ENCODE measurements at regions not wholly inside any gene's neighbourhood (a gene's known extent, or its start where the extent isn't known, plus 50 kb on each side); places are given as distances from the start of the nearest gene placed in this dataset.
"Not testable (repeated sequence)": the region's sequence is repeated elsewhere in the genome, so short reads cannot be mapped to it uniquely, and the experiment has no call there.

- peak; percentile 63 for DNase-seq
Measured at GRCh38 chr4:106869551-106869950, 166.6 kb downstream of the DKK2 start.

GRCh38 chr4:106868381-106869035 lies 167.6 kb downstream of the DKK2 start:
- peak; percentile 94 for DNase-seq

GRCh38 chr4:106864231-106864630 lies 171.9 kb downstream of the DKK2 start:
- peak; percentile 95 for DNase-seq

- peak; percentile 71 for DNase-seq
Measured at GRCh38 chr4:106854569-106855351, 181.4 kb downstream of the DKK2 start.

- no peak for DNase-seq
Measured at GRCh38 chr4:106852426-106852825, 183.7 kb downstream of the DKK2 start.

- peak; percentile 47 for DNase-seq
Measured at GRCh38 chr4:106851726-106852125, 184.4 kb downstream of the DKK2 start.

- no peak for DNase-seq
Measured at GRCh38 chr4:106850691-106851090, 185.4 kb downstream of the DKK2 start.

- peak; percentile 38 for DNase-seq
Measured at GRCh38 chr4:106835919-106836318, 200.2 kb downstream of the DKK2 start.

GRCh38 chr4:106830879-106831278 lies 205.2 kb downstream of the DKK2 start:
- DNase-seq = no peak

GRCh38 chr4:106818764-106819163 lies 217.3 kb downstream of the DKK2 start:
- DNase-seq = peak; percentile 7

- peak; percentile 93 for DNase-seq
Measured at GRCh38 chr4:106816496-106816895, 219.6 kb downstream of the DKK2 start.

- DNase-seq = no peak
Measured at GRCh38 chr4:106810122-106810521, 226.0 kb downstream of the DKK2 start.

- peak; percentile 72 for DNase-seq
Measured at GRCh38 chr4:106809076-106809475, 227.0 kb downstream of the DKK2 start.

GRCh38 chr4:106806158-106806797 lies 229.8 kb downstream of the DKK2 start:
- peak; percentile 43 for DNase-seq

GRCh38 chr4:106803083-106803482 lies 233.0 kb downstream of the DKK2 start:
- DNase-seq = peak; percentile 86

GRCh38 chr4:106801386-106801785 lies 234.7 kb downstream of the DKK2 start:
- DNase-seq = no peak

GRCh38 chr4:106796876-106797275 lies 239.2 kb downstream of the DKK2 start:
- no peak for DNase-seq

GRCh38 chr4:106795326-106795725 lies 240.8 kb downstream of the DKK2 start:
- no peak for DNase-seq

- no peak for DNase-seq
Measured at GRCh38 chr4:106793933-106794332, 242.2 kb downstream of the DKK2 start.

GRCh38 chr4:106775636-106776035 lies 260.5 kb downstream of the DKK2 start:
- DNase-seq = no peak

GRCh38 chr4:106774055-106774454 lies 262.1 kb downstream of the DKK2 start:
- not testable (repeated sequence) for DNase-seq

GRCh38 chr4:106773076-106773905 lies 262.8 kb downstream of the DKK2 start:
- DNase-seq = peak; percentile 64

- DNase-seq = no peak
Measured at GRCh38 chr4:106767991-106768390, 268.1 kb downstream of the DKK2 start.

All from fibroblast of skin of scalp (primary cell).